ENCODE measurements at regions not wholly inside any gene's neighbourhood (a gene's known extent, or its start where the extent isn't known, plus 50 kb on each side); places are given as distances from the start of the nearest gene placed in this dataset.

- TF ChIP-seq, protein P1, sequence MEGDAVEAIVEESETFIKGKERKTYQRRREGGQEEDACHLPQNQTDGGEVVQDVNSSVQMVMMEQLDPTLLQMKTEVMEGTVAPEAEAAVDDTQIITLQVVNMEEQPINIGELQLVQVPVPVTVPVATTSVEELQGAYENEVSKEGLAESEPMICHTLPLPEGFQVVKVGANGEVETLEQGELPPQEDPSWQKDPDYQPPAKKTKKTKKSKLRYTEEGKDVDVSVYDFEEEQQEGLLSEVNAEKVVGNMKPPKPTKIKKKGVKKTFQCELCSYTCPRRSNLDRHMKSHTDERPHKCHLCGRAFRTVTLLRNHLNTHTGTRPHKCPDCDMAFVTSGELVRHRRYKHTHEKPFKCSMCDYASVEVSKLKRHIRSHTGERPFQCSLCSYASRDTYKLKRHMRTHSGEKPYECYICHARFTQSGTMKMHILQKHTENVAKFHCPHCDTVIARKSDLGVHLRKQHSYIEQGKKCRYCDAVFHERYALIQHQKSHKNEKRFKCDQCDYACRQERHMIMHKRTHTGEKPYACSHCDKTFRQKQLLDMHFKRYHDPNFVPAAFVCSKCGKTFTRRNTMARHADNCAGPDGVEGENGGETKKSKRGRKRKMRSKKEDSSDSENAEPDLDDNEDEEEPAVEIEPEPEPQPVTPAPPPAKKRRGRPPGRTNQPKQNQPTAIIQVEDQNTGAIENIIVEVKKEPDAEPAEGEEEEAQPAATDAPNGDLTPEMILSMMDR (IDR thresholded peaks at IDR 0.05) = no peak
Measured at GRCh38 chr15:79513417-79513816, 81.3 kb downstream of the MINAR1 start.

DNA sequence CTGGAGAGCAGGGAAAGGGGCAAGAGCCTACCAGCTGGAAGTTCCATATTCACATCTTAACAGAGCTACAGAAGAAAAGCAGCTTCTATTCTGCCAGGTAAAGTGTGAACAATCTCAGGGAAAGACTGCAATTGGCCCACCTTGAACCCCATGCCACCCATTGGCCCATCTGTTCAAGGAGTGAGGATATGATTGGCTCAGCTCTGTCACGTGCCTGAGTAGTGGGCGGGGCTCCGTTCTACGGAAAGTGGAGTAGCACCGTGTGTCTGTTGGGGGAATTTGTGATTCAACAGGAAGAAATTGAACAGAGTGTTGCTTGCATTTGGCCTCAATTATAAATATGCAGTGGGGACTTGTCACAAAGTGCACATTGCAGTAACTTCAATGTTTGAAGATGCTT lies 81.8 kb downstream of the MINAR1 start:
- TF ChIP-seq, protein P1 (IDR thresholded peaks at IDR 0.05) = no peak

DNA sequence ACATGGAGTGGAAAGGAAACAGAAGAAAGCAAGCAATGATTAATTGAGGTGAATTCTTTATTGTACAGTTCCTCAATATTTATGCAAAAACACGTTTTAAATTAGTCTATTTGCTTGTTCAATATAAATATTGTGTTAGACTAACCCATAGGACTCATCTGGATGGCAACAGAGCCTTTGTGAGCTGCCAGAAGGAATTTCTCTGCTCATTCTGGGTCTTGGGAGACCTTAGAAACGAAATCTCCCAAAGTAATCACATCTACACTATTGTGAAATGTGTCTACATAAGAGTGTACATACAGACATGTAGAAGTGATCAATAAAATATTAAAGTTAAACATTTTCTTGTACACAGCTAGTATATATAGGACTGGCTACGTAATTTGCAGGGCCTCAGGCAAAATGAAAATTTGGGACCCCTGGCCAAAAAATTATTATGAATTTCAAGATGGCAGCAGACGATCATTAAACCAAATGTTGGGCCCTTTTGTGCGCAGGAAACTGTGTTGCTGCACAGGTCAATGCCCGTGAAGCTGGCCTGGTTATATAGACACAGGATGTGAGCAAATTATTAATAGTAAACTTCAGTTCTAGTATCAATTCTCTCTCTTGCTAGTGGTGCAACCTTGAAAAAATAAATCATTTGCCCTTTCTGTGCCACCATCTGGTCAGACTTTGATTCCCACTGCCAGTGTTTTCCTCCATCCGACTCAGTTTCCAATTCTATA lies 83.3 kb downstream of the MINAR1 start:
- TF ChIP-seq, protein P1 (IDR thresholded peaks at IDR 0.05) = no peak

- TF ChIP-seq, protein P1 (IDR thresholded peaks at IDR 0.05) = no peak
Measured at GRCh38 chr15:79516155-79516554, 84.0 kb downstream of the MINAR1 start.

GRCh38 chr15:79516646-79517045 lies 84.5 kb downstream of the MINAR1 start:
- TF ChIP-seq, protein P1 (IDR thresholded peaks at IDR 0.05) = no peak

DNA sequence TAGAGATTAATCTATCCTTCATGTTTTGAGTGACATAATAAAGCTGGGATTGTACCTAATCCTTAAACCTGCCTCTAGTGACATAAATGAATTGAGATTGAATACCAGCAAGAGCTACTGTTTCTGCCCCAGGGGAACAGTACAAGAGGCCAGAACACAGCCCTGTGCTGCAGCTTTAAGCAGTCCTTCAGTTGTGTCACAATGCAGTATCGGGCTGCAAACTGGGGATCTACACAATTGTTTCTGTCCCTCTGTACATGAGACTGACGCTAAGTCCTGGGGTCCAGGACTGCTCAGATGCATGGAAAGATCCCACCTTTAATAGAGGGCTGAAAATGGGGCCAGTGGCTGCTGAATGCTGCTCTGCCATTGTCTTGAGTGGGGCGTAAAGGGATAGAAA lies 87.5 kb downstream of the MINAR1 start:
- TF ChIP-seq, protein P1 (IDR thresholded peaks at IDR 0.05) = no peak

- TF ChIP-seq, protein P1 (IDR thresholded peaks at IDR 0.05) = no peak
Measured at GRCh38 chr15:79520654-79521053, 88.5 kb downstream of the MINAR1 start.

- TF ChIP-seq, protein P1 (IDR thresholded peaks at IDR 0.05) = no peak
Measured at GRCh38 chr15:79522656-79523055, 90.5 kb downstream of the MINAR1 start.

Data from LNCAP (cell line).